OCI-M2 (cell line): ENCODE measurements at regions not wholly inside any gene's neighbourhood (a gene's known extent, or its start where the extent isn't known, plus 50 kb on each side); places are given as distances from the start of the nearest gene placed in this dataset.
"Not testable (repeated sequence)": the region's sequence is repeated elsewhere in the genome, so short reads cannot be mapped to it uniquely, and the experiment has no call there.

Experiments used
- DNase-seq: peaks from one replicate; lab custom pipeline; 2025; ENCODE audit not compliant: unreplicated experiment; lab: John Stamatoyannopoulos, UW

GRCh38 chr5:34188001-34188822 lies 145.2 kb upstream of the C1QTNF3 start:
- DNase-seq = not testable (repeated sequence)

GRCh38 chr5:34189246-34189645 lies 146.2 kb upstream of the C1QTNF3 start:
- not testable (repeated sequence) for DNase-seq

- not testable (repeated sequence) for DNase-seq
Observed at GRCh38 chr5:34189752-34190411, 146.9 kb upstream of the C1QTNF3 start.

GRCh38 chr5:34190466-34190865 lies 147.5 kb upstream of the C1QTNF3 start:
- not testable (repeated sequence) for DNase-seq

GRCh38 chr5:34191279-34191744 lies 148.3 kb upstream of the C1QTNF3 start:
- DNase-seq = not testable (repeated sequence)

GRCh38 chr5:34192064-34192922 lies 149.3 kb upstream of the C1QTNF3 start:
- not testable (repeated sequence) for DNase-seq

- not testable (repeated sequence) for DNase-seq
Observed at GRCh38 chr5:34192923-34193262, 149.9 kb upstream of the C1QTNF3 start.

- DNase-seq = not testable (repeated sequence)
Observed at GRCh38 chr5:34193297-34193696, 150.3 kb upstream of the C1QTNF3 start.

GRCh38 chr5:34193804-34194203 lies 150.8 kb upstream of the C1QTNF3 start:
- not testable (repeated sequence) for DNase-seq

- DNase-seq = not testable (repeated sequence)
Observed at GRCh38 chr5:34196091-34196490, 153.1 kb upstream of the C1QTNF3 start.

- not testable (repeated sequence) for DNase-seq
Observed at GRCh38 chr5:34205347-34205746, 162.3 kb upstream of the C1QTNF3 start.

GRCh38 chr5:34217386-34217785 lies 174.4 kb upstream of the C1QTNF3 start:
- DNase-seq = not testable (repeated sequence)

GRCh38 chr5:34221329-34222073 lies 178.5 kb upstream of the C1QTNF3 start:
- DNase-seq = not testable (repeated sequence)

GRCh38 chr5:34223158-34223557 lies 180.1 kb upstream of the C1QTNF3 start:
- not testable (repeated sequence) for DNase-seq

- not testable (repeated sequence) for DNase-seq
Observed at GRCh38 chr5:34230402-34230801, 187.4 kb upstream of the C1QTNF3 start.

GRCh38 chr5:34243802-34244201 lies 200.8 kb upstream of the C1QTNF3 start:
- not testable (repeated sequence) for DNase-seq

GRCh38 chr5:34244281-34245031 lies 201.4 kb upstream of the C1QTNF3 start:
- not testable (repeated sequence) for DNase-seq

- not testable (repeated sequence) for DNase-seq
Observed at GRCh38 chr5:34245032-34245394, 202.0 kb upstream of the C1QTNF3 start.

GRCh38 chr5:34245813-34246212 lies 202.8 kb upstream of the C1QTNF3 start:
- not testable (repeated sequence) for DNase-seq

GRCh38 chr5:34258598-34258997 lies 215.6 kb upstream of the C1QTNF3 start:
- not testable (repeated sequence) for DNase-seq
